SK-N-SH (cell line): ENCODE measurements at regions not wholly inside any gene's neighbourhood (a gene's known extent, or its start where the extent isn't known, plus 50 kb on each side); places are given as distances from the start of the nearest gene placed in this dataset.

Experiments used
- CTCF ChIA-PET: fragments of 300-600, 350-600 bp; formaldehyde crosslinking; extraction: SDS; loops from one replicate; lab custom pipeline; 2021; lab: Yijun Ruan, JAX
- POLR2A ChIA-PET: fragments of 350-600 bp; sonication (Branson Sonifier 250); formaldehyde crosslinking; extraction: SDS; loops from one replicate; lab custom pipeline; 2020; ENCODE audit warnings: antibody characterized with exemption, inconsistent platforms; lab: Yijun Ruan, JAX
- DNase-seq: peaks from one replicate; pipeline ENCODE4 v3.0.0; 2012
- H2AFZ ChIP-seq: fragments of 200-600 bp; sonication (generic); 2 replicates; pipeline ENCODE4 v1.8.1; 2016; ENCODE audit warnings: antibody characterized with exemption, mild to moderate bottlenecking, low read depth
- H3F3A ChIP-seq: fragments of 200-600 bp; sonication (generic); replicated peaks from 2 replicates; pipeline ENCODE3; 2016; ENCODE audit warnings: antibody characterized with exemption, mild to moderate bottlenecking; ENCODE audit not compliant: insufficient read depth
- H3K27ac ChIP-seq, 2 experiments: fragments of 200-500 bp in 1 of 2; fragments of 200-600 bp in 1 of 2; sonication (Bioruptor generic) in 1 of 2; sonication (generic), shearing (Covaris generic) in 1 of 2; 2 replicates each; pipeline versions ENCODE4 v1.5.1 to v1.6.1; 2014 to 2016; ENCODE audit warnings: low read depth in 2 of 2, inconsistent platforms in 1 of 2, low read length in 1 of 2, mild to moderate bottlenecking in 1 of 2, mixed read lengths in 1 of 2
- H3K27me3 ChIP-seq: fragments of 200-600 bp; sonication (generic), shearing (Covaris generic); 2 replicates; pipeline ENCODE4 v1.6.1; 2016; ENCODE audit warnings: mixed run types; ENCODE audit not compliant: insufficient read depth
- H3K36me3 ChIP-seq, 2 experiments: fragments of 200-500 bp in 1 of 2; fragments of 200-600 bp in 1 of 2; sonication (Bioruptor generic) in 1 of 2; sonication (generic) in 1 of 2; replicated peaks in 1 of 2; 2 replicates each; pipeline versions ENCODE3 to v1.5.1; 2014 to 2016; ENCODE audit warnings: low read length in 1 of 2, mild to moderate bottlenecking in 1 of 2; ENCODE audit not compliant: insufficient read depth in 2 of 2, control insufficient read depth in 1 of 2
- H3K4me1 ChIP-seq, 2 experiments: fragments of 200-500 bp in 1 of 2; fragments of 200-600 bp in 1 of 2; sonication (Bioruptor generic) in 1 of 2; sonication (generic), shearing (Covaris generic) in 1 of 2; 2 replicates each; pipeline versions ENCODE4 v1.5.1 to v1.6.1; 2014 to 2016; ENCODE audit warnings: low read depth in 1 of 2, low read length in 1 of 2, mixed run types in 1 of 2; ENCODE audit not compliant: insufficient read depth in 2 of 2, control insufficient read depth in 1 of 2
- H3K4me2 ChIP-seq: fragments of 200-600 bp; sonication (generic), shearing (Covaris generic); 2 replicates; pipeline ENCODE4 v1.6.1; 2017; ENCODE audit warnings: mixed run types
- H3K4me3 ChIP-seq, 2 experiments: fragments of 200-500 bp in 1 of 2; fragments of 200-600 bp in 1 of 2; sonication (Bioruptor generic) in 1 of 2; sonication (generic), shearing (Covaris generic) in 1 of 2; 2 replicates each; pipeline versions ENCODE4 v1.5.1 to v1.8.1; 2014 to 2016; ENCODE audit warnings: low read depth in 2 of 2, inconsistent platforms in 1 of 2, low read length in 1 of 2, mild to moderate bottlenecking in 1 of 2, mixed read lengths in 1 of 2, moderate library complexity in 1 of 2
- H3K79me2 ChIP-seq: fragments of 200-600 bp; sonication (generic); 2 replicates; pipeline ENCODE4 v1.8.1; 2017; ENCODE audit warnings: mild to moderate bottlenecking; ENCODE audit not compliant: insufficient read depth
- H3K9ac ChIP-seq: fragments of 200-600 bp; sonication (generic); 2 replicates; pipeline ENCODE4 v1.6.1; 2017; ENCODE audit warnings: mixed run types
- H3K9me2 ChIP-seq: fragments of 200-600 bp; sonication (generic); 2 replicates; pipeline ENCODE4 v1.6.1; 2017; ENCODE audit warnings: mixed run types
- H3K9me3 ChIP-seq: fragments of 200-600 bp; sonication (generic); 2 replicates; pipeline ENCODE4 v1.6.1; 2017; ENCODE audit warnings: mixed run types, mild to moderate bottlenecking, moderate library complexity
- H4K20me1 ChIP-seq: fragments of 200-600 bp; sonication (generic); 2 replicates; pipeline ENCODE4 v1.6.1; 2017; ENCODE audit warnings: mild to moderate bottlenecking, mixed run types; ENCODE audit not compliant: insufficient read depth
- ELF1 ChIP-seq: IDR thresholded peaks from 2 replicates; pipeline ENCODE4 v1.4.0; 2012
- EP300 ChIP-seq, 2 experiments: IDR thresholded peaks; 2 replicates each; pipeline versions ENCODE4 v1.4.0 to v1.6.1; 2012; ENCODE audit warnings: borderline replicate concordance in 1 of 2, low read depth in 1 of 2, low read length in 1 of 2
- EZH2phosphoT487 ChIP-seq: fragments of 200-600 bp; sonication (generic); IDR thresholded peaks from 2 replicates; pipeline ENCODE4 v1.6.1; 2017; ENCODE audit warnings: low read depth, mixed run types, mild to moderate bottlenecking, antibody characterized with exemption, moderate library complexity, borderline replicate concordance
- FOSL2 ChIP-seq: IDR thresholded peaks from 2 replicates; pipeline ENCODE4 v1.4.0; 2012; ENCODE audit warnings: low read depth, mild to moderate bottlenecking, moderate library complexity, borderline replicate concordance
- FOXM1 ChIP-seq: IDR thresholded peaks from 2 replicates; pipeline ENCODE4 v1.4.0; 2012; ENCODE audit warnings: low read depth, mild to moderate bottlenecking
- GABPA ChIP-seq: IDR thresholded peaks from 2 replicates; pipeline ENCODE4 v1.4.0; 2012; ENCODE audit warnings: low read depth, mild to moderate bottlenecking
- GATA2 ChIP-seq: sonication (generic); formaldehyde crosslinking; IDR thresholded peaks from 2 replicates; pipeline ENCODE4 v1.5.0; 2020; ENCODE audit warnings: mild to moderate bottlenecking, missing genetic modification reagents
- JUND ChIP-seq: IDR thresholded peaks from 2 replicates; pipeline ENCODE4 v1.4.0; 2012
- NFIC ChIP-seq: IDR thresholded peaks from 2 replicates; pipeline ENCODE4 v1.4.0; 2012; ENCODE audit warnings: borderline replicate concordance
- POLR2AphosphoS5 ChIP-seq: IDR thresholded peaks from 2 replicates; pipeline ENCODE4 v1.6.1; 2012; ENCODE audit warnings: low read depth, low read length
- RFX5 ChIP-seq: IDR thresholded peaks from 2 replicates; pipeline ENCODE4 v1.6.1; 2012; ENCODE audit warnings: mild to moderate bottlenecking, improper control_type of control experiment, low read length
- SMC3 ChIP-seq: IDR thresholded peaks from 2 replicates; pipeline ENCODE4 v1.6.1; 2012; ENCODE audit warnings: low read depth, low read length, improper control_type of control experiment
- TAF1 ChIP-seq: IDR thresholded peaks from 2 replicates; pipeline ENCODE4 v1.6.1; 2012; ENCODE audit warnings: low read depth, mild to moderate bottlenecking, low read length, moderate library complexity, borderline replicate concordance
- TCF12 ChIP-seq: IDR thresholded peaks from 2 replicates; pipeline ENCODE4 v1.4.0; 2012
- WGBS: methylation state at CpG from one replicate; pipeline ENCODE4 v1.1.6; 2017; ENCODE audit warnings: low lambda C conversion rate; 5-methylcytosine and 5-hydroxymethylcytosine counted together
- TF ChIP-seq, protein P1 (sequence below): IDR thresholded peaks from 2 replicates; pipeline ENCODE4; 2012
- TF ChIP-seq, protein P2 (sequence below): fragments of 150-350 bp; IDR thresholded peaks from 2 replicates; pipeline ENCODE4 v1.6.1; 2017; ENCODE audit warnings: antibody characterized with exemption, low read length, low read depth, borderline replicate concordance
- TF ChIP-seq, protein P3 (sequence below): IDR thresholded peaks from 2 replicates; pipeline ENCODE4 v1.4.0; 2012; ENCODE audit warnings: low read depth, borderline replicate concordance
- TF ChIP-seq, protein P4 (sequence below): fragments of 200-600 bp; sonication (generic); IDR thresholded peaks from 2 replicates; pipeline ENCODE4 v1.6.1; 2017; ENCODE audit warnings: antibody characterized with exemption, mild to moderate bottlenecking, moderate library complexity
- TF ChIP-seq, protein P5 (sequence below): fragments of 150-350 bp; IDR thresholded peaks from 2 replicates; pipeline ENCODE4 v1.6.1; 2016; ENCODE audit warnings: mild to moderate bottlenecking, low read depth, low read length
- TF ChIP-seq, protein P6 (sequence below): IDR thresholded peaks from 2 replicates; pipeline ENCODE4 v1.4.0; 2012; ENCODE audit warnings: low read depth

DNA sequence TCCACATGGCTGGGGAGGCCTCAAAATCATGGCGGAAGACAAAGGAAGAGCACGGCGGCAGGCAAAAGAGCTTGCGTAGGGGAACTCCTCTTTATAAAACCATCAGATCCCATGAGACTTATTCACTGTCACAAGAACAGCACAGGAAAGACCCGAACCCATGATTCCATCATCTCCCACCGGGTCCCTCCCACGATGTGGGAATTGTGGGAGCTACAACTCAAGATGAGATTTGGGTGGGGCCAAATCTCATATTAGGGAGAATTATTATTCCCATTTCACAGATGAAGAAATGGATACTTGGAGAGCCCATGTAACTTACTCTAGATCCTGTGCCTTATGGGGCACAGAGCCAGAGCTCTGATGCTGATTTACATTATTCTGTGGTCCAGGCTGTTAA, 322.6 kb downstream of the PCNX1 start:
- DNase-seq: no peak
- no peak for TF ChIP-seq EZH2phosphoT487
- no peak for TF ChIP-seq FOXM1
- TF ChIP-seq, protein P1, sequence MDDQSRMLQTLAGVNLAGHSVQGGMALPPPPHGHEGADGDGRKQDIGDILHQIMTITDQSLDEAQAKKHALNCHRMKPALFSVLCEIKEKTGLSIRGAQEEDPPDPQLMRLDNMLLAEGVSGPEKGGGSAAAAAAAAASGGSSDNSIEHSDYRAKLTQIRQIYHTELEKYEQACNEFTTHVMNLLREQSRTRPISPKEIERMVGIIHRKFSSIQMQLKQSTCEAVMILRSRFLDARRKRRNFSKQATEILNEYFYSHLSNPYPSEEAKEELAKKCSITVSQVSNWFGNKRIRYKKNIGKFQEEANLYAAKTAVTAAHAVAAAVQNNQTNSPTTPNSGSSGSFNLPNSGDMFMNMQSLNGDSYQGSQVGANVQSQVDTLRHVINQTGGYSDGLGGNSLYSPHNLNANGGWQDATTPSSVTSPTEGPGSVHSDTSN: no peak
- TF ChIP-seq POLR2AphosphoS5: no peak
- no peak for TF ChIP-seq EP300 (IDR thresholded peaks at IDR 0.05; ENCODE audit: borderline replicate concordance in 1 of 2, low read depth in 1 of 2, low read length in 1 of 2)
- no peak for TF ChIP-seq JUND
- no peak for TF ChIP-seq SMC3
- TF ChIP-seq FOSL2: no peak
- TF ChIP-seq NFIC: no peak
- no peak for TF ChIP-seq RFX5
- TF ChIP-seq GATA2 (CRISPR knock-in tag): no peak
- TF ChIP-seq TAF1: no peak
- TF ChIP-seq, protein P2, sequence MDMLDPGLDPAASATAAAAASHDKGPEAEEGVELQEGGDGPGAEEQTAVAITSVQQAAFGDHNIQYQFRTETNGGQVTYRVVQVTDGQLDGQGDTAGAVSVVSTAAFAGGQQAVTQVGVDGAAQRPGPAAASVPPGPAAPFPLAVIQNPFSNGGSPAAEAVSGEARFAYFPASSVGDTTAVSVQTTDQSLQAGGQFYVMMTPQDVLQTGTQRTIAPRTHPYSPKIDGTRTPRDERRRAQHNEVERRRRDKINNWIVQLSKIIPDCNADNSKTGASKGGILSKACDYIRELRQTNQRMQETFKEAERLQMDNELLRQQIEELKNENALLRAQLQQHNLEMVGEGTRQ: no peak
- no peak for TF ChIP-seq GABPA
- TF ChIP-seq, protein P3, sequence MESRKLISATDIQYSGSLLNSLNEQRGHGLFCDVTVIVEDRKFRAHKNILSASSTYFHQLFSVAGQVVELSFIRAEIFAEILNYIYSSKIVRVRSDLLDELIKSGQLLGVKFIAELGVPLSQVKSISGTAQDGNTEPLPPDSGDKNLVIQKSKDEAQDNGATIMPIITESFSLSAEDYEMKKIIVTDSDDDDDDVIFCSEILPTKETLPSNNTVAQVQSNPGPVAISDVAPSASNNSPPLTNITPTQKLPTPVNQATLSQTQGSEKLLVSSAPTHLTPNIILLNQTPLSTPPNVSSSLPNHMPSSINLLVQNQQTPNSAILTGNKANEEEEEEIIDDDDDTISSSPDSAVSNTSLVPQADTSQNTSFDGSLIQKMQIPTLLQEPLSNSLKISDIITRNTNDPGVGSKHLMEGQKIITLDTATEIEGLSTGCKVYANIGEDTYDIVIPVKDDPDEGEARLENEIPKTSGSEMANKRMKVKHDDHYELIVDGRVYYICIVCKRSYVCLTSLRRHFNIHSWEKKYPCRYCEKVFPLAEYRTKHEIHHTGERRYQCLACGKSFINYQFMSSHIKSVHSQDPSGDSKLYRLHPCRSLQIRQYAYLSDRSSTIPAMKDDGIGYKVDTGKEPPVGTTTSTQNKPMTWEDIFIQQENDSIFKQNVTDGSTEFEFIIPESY: no peak
- no peak for TF ChIP-seq TCF12
- TF ChIP-seq, protein P4, sequence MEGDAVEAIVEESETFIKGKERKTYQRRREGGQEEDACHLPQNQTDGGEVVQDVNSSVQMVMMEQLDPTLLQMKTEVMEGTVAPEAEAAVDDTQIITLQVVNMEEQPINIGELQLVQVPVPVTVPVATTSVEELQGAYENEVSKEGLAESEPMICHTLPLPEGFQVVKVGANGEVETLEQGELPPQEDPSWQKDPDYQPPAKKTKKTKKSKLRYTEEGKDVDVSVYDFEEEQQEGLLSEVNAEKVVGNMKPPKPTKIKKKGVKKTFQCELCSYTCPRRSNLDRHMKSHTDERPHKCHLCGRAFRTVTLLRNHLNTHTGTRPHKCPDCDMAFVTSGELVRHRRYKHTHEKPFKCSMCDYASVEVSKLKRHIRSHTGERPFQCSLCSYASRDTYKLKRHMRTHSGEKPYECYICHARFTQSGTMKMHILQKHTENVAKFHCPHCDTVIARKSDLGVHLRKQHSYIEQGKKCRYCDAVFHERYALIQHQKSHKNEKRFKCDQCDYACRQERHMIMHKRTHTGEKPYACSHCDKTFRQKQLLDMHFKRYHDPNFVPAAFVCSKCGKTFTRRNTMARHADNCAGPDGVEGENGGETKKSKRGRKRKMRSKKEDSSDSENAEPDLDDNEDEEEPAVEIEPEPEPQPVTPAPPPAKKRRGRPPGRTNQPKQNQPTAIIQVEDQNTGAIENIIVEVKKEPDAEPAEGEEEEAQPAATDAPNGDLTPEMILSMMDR: no peak
- TF ChIP-seq, protein P5, sequence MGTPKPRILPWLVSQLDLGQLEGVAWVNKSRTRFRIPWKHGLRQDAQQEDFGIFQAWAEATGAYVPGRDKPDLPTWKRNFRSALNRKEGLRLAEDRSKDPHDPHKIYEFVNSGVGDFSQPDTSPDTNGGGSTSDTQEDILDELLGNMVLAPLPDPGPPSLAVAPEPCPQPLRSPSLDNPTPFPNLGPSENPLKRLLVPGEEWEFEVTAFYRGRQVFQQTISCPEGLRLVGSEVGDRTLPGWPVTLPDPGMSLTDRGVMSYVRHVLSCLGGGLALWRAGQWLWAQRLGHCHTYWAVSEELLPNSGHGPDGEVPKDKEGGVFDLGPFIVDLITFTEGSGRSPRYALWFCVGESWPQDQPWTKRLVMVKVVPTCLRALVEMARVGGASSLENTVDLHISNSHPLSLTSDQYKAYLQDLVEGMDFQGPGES: no peak
- TF ChIP-seq, protein P6, sequence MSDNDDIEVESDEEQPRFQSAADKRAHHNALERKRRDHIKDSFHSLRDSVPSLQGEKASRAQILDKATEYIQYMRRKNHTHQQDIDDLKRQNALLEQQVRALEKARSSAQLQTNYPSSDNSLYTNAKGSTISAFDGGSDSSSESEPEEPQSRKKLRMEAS: no peak
- no peak for TF ChIP-seq ELF1
- Histone ChIP-seq H3K9me3 (no peaks in the 10 kb centered on the region), H3K9me2 (no peaks in the 10 kb centered on the region), H3K4me3 (no peak overlapping the region), H4K20me1 (no peaks in the 10 kb centered on the region), H3K79me2 (no peaks in the 10 kb centered on the region), H3K36me3 (no peaks in the 10 kb centered on the region), H3K4me1 (peaks cover 0 to 7% of the 10 kb centered on the region in 2 experiments; a peak in 1 of 4 replicates), H3K27me3 (no peaks in the 10 kb centered on the region), H3K9ac (no peak overlapping the region), H3F3A (no peaks in the 10 kb centered on the region), H2AFZ (no peak overlapping the region), H3K4me2 (no peak overlapping the region), H3K27ac (no peak overlapping the region)
- ChIA-PET POLR2A (no interaction called here), CTCF (interaction anchor here (1.9 kb wide), 1 partner anchor 523 kb away, joined by 6 read pairs; no protein-coding TSS in a partner anchor)
- 70% methylated on average over 7 of the region's 7 CpGs for WGBS
